Spinal cord (tissue), 9 donors: ENCODE measurements at regions not wholly inside any gene's neighbourhood (a gene's known extent, or its start where the extent isn't known, plus 50 kb on each side); places are given as distances from the start of the nearest gene placed in this dataset.

Experiments used
- DNase-seq, 6 donors: peaks; one replicate each; pipeline versions ENCODE4 v3.0.0 to v3.0.0-alpha.2; 2013 to 2015; ENCODE audit warnings: low spot score in 6 of 6, low read depth in 4 of 6
- H3K27ac ChIP-seq: one replicate; pipeline ENCODE4 v1.5.1; 2013; ENCODE audit warnings: low read depth, low read length, control low read depth
- H3K27me3 ChIP-seq: one replicate; pipeline ENCODE4 v1.6.1; 2013; ENCODE audit warnings: low read length; ENCODE audit not compliant: control insufficient read depth, insufficient read depth
- H3K36me3 ChIP-seq: one replicate; pipeline ENCODE4 v1.6.1; 2013; ENCODE audit warnings: low read length; ENCODE audit not compliant: control insufficient read depth, insufficient read depth
- H3K4me1 ChIP-seq: one replicate; pipeline ENCODE4 v1.6.1; 2013; ENCODE audit warnings: low read length; ENCODE audit not compliant: control insufficient read depth, insufficient read depth
- H3K4me3 ChIP-seq: one replicate; pipeline ENCODE4 v1.5.1; 2013; ENCODE audit warnings: low read depth, low read length, control low read depth
- H3K9me3 ChIP-seq: one replicate; pipeline ENCODE4 v1.6.1; 2013; ENCODE audit warnings: low read length; ENCODE audit not compliant: control insufficient read depth, insufficient read depth
- WGBS: methylation state at CpG from one replicate; pipeline ENCODE4 v1.1.5; 2013; ENCODE audit warnings: missing lambda C conversion rate; ENCODE audit not compliant: insufficient coverage; 5-methylcytosine and 5-hydroxymethylcytosine counted together
- donor health status: healthy.

DNA sequence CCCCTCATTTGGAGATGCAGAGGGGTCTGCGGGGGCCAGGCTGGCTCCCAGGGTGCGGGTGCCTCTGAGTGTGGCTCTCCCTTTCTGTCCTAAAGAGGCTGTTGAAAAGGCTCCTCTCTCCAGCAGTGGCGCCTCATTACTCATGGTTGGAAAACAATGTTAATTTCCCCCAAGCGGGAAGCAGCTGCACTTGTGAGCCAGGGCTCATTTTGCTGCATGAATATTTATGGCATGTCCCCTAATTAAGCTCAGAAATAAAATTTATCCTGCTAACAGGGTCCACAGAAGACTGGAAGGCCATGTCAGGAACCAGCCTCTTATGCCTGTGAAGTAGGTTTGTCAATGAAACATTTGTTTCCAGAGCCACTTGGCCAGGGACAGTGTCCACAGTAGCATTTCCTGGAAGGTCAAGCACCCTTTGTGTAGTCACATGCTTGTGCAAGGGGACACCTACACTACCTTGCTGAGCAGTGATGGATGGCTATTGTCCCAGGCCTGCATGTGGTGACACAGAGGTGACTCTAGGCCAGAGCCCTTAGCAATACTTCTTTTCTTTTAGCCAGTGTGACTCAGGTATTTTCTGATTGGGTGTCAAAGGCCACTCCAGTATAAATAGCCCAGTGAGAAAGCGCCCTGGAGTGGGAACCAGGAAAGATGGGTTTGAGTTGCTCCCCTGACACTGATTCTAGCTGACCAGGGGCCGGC, 259.0 kb downstream of the FOXD2 start:
- no peaks in the 10 kb centered on the region for H3K36me3 ChIP-seq
- DNase-seq = peak in 2 of 6 donors; percentile 70 to 85
- WGBS = 40% methylated on average over 4 of the region's 6 CpGs
- H3K27ac ChIP-seq = no peak overlapping the region
- H3K4me1 ChIP-seq = peaks cover 4% of the 10 kb centered on the region
- H3K4me3 ChIP-seq = no peak overlapping the region
- H3K27me3 ChIP-seq = no peaks in the 10 kb centered on the region
- no peaks in the 10 kb centered on the region for H3K9me3 ChIP-seq

DNA sequence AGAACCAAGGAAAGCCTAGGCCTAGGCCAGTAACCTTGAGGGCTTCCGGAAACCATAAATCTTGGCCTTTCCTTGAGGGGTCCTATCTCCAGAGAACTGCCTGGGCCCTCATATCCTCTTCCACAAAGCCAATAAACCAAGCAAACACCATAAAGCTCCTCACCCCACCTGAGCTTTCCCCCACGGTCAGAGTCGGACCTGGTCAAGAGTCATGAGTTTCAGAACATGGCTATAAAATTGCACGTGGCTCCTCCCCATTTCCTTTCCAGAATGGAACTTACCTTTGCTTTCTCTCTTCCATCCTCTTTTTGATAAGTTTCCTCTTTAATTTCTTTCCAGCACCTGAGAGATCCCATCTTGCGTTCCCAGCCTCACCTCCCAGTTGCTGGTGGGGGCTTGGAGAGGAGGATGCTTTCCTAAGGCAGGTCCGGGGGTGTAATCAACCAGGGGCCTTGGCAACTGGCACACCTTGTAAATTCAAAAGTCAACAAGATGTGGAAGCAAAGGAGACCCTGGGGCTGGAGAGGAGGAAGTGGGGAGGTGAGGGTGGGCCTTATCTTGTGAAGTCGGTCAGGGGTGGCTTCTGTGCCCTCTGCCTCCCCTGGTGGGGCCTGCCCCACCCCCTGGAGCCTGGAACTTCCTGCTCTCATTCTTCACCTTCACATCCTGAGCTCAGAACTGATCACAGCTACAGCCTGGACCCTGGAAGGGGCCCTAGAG, 259.9 kb downstream of the FOXD2 start:
- 97% methylated on average over 6 of the region's 7 CpGs for WGBS
- DNase-seq = no peak
- Histone ChIP-seq H3K27ac (no peak overlapping the region), H3K36me3 (no peaks in the 10 kb centered on the region), H3K27me3 (no peaks in the 10 kb centered on the region), H3K9me3 (no peaks in the 10 kb centered on the region), H3K4me1 (peaks cover 4% of the 10 kb centered on the region), H3K4me3 (no peak overlapping the region)

DNA sequence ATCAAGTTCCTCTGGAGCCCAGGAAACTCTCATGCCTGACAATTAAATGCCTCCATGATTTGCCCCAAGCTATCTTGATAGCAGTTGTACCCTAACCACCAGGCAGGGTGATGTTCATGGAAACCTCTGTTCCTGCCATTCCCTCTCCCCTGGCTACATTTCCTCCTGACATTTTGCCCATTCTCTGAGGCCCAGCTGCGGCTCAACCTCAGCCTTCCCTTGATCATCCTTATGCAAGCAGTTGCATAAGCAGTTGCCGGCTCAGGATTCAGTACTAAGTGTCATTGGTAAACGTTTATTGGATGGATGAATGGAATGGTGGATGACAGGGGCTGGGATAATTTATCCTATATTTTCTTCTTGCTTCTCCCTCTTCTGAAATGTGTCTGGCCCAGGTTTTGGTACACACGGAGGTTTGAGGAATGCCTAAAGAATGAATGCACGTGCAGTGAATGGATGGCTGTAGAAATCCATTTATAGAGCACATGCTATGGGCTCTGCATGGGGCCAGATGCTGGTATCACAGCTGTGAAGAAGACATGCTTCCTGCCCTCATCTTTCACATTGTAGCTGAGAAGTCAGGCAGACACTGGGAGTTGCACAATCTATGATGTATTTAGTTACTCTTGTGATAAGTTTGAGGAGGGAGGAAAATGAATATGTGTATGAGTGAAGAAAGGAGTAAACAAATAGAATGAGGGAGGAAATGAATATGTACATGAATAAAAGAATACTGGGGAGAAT, 261.8 kb downstream of the FOXD2 start:
- no peak overlapping the region for H3K4me3 ChIP-seq
- H3K27ac ChIP-seq = no peak overlapping the region
- H3K36me3 ChIP-seq = no peaks in the 10 kb centered on the region
- WGBS = 50% methylated on average over 1 of the region's 5 CpGs
- H3K4me1 ChIP-seq = peaks cover 4% of the 10 kb centered on the region
- no peaks in the 10 kb centered on the region for H3K27me3 ChIP-seq
- H3K9me3 ChIP-seq = no peaks in the 10 kb centered on the region
- DNase-seq = no peak

DNA sequence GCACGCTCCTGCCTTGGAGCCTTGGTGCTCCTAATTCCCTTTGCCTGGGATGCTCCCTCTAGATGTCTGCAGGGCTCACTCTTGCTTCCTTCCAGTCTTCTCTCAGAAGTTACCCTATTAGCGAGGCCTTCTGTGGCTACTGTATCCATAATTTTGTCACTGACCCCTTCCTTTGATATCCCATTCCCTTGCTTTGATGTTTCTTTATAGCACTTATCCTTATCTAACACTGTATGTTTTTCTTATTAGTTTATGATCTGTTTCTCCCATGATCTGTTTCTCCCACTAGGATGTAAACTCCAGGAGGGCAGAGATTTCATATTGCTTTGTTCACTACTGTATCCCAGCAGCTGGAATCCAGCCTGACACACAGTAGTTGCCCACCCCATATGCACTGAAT, 263.4 kb downstream of the FOXD2 start:
- Histone ChIP-seq H3K4me3 (no peak overlapping the region), H3K27ac (no peak overlapping the region), H3K36me3 (no peaks in the 10 kb centered on the region), H3K27me3 (peaks cover 6% of the 10 kb centered on the region), H3K4me1 (peaks cover 13% of the 10 kb centered on the region), H3K9me3 (no peaks in the 10 kb centered on the region)
- 85% methylated on average over 1 of the region's 2 CpGs for WGBS
- no peak for DNase-seq

DNA sequence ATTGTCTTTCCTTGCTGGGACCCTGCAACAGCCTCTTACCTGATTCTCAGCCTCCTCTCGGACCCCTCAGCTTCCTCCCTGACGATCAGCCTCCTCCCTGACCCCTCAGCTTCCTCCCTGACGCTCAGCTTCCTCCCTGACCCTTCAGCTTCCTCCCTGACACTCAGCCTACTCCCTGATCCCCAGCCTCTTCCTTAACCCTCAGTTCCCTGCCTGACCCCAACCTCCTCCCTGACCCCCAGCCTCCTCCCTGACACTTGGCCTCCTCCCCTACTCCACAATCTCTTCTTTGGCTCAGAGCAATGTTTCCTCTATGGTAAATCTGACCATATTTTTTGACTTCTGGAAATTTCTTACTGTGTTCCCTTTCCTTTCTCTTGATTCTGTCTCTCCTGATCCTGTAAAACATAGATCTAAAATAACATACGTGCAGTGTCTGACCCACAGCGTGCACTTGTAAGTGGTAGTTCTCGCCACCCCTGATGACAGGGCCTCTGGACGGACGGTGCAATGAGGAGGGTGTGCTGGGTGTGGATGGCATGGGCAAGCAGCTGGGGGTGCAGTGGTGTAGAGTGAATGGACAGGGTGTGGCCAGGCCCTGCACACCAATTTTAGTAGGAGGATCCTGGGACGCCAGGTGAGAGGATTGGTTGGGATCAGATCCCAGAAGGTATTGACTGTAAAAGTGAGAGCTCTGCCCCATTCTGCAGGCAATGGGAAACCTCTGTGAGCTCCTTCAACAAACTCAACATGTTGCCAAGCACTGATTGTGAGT, 264.1 kb downstream of the FOXD2 start:
- no peak for DNase-seq
- Histone ChIP-seq H3K27me3 (peaks cover 6% of the 10 kb centered on the region), H3K9me3 (no peaks in the 10 kb centered on the region), H3K27ac (no peak overlapping the region), H3K4me1 (peaks cover 8% of the 10 kb centered on the region), H3K36me3 (no peaks in the 10 kb centered on the region), H3K4me3 (no peak overlapping the region)
- 90% methylated on average over 9 of the region's 9 CpGs for WGBS

DNA sequence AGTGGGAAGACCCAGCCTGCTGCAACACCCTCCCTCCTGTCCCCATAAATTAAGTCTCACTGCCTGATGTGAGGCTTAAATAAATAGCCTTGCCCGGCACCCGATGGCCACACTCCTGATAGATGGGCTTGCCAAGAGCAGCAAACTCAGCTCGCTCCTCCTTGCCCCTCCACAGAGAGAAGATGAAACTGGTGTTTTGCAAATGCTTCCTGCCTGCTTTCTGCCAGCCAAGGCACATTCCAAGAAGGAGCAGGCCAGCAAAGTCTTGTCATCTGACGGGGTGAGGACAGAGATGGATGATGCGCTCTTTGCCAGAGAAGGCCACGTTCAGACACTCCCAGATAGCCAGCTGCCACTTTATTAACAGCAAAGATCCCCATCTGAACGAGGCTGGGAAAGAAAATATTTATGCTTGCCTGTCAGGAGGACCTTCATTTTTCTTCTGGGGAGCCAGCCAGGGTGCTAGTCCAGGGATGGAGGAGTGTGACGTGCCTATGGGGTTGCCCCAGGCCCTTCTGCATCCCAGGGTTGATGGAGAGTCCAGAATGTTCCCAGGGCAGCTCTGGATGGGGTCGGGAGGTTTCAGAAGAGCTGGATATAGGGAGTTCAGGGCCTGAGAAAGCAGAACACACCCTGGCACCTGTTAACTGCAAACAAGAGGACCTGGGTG, 265.4 kb downstream of the FOXD2 start:
- 44% methylated on average over 6 of the region's 9 CpGs for WGBS
- Histone ChIP-seq H3K27ac (peak overlapping the region; percentile 10), H3K4me3 (no peak overlapping the region), H3K36me3 (no peaks in the 10 kb centered on the region), H3K4me1 (peaks cover 14% of the 10 kb centered on the region), H3K27me3 (peaks cover 17% of the 10 kb centered on the region), H3K9me3 (no peaks in the 10 kb centered on the region)
- DNase-seq = peak in 2 of 6 donors; percentile 42 to 55

DNA sequence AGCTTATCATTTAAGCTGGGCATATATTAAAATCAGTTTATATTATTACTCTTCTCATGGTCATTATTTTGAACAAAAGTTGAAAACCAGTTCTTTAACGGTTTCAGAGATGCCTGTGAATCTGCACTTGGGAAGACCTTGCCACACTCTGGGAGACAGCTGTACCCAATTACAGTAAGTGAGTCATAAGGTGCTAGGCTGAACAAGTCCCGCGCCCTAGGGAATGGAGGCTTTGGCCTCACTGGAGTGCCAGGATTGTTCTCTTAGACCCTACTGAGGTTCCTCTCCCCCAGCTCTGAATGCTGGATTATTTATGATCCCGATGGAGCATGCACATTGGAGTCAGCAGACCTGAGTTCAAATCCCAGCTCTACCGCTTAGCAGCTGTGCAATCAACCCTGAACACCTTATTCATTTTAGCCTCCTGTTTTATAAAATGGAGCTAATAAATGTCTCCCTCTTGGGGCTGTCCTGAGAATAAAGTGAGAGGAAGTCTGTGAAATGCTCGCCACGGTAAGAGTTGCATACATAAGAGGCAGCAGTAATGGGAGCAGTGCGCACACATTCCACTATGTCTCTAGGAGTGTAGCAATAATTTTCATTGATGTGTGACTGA, 266.2 kb downstream of the FOXD2 start:
- H3K36me3 ChIP-seq = no peaks in the 10 kb centered on the region
- no peak overlapping the region for H3K4me3 ChIP-seq
- 68% methylated on average over 6 of the region's 8 CpGs for WGBS
- DNase-seq = peak in 1 of 6 donors; percentile 44
- no peak overlapping the region for H3K27ac ChIP-seq
- peaks cover 25% of the 10 kb centered on the region for H3K27me3 ChIP-seq
- H3K9me3 ChIP-seq = no peaks in the 10 kb centered on the region
- peaks cover 22% of the 10 kb centered on the region for H3K4me1 ChIP-seq

DNA sequence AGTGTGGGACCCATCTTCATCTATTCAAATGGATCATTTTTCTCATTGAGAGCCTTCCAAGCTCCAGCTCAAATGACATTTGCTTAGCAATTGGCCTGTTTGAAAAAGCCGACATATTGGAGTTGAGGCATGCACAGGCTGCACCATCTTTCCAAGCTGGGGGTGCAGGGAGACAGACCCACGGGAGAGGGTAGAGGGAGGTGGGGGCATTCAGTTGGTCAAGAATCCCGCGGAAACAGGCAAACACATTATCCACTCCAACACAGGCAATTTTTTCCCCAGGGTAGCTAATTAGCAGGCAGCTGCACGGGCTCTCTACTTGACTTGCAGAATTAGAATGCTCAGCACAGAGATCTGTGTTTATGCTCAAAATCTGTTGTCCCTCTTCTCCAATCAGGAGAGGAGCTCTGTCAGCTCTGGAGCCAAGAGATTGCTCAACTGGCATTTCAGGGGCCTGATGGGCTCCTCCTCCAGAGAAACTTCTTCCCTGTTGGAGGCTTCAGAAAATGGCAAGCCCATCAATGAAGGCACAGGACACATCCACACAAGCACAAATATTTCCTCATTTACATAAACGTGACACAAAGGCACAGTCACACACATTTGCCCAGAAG, 267.8 kb downstream of the FOXD2 start:
- H3K4me3 ChIP-seq = no peak overlapping the region
- peak in 2 of 6 donors; percentile 65 to 68 for DNase-seq
- no peaks in the 10 kb centered on the region for H3K36me3 ChIP-seq
- peaks cover 40% of the 10 kb centered on the region for H3K27me3 ChIP-seq
- peaks cover 37% of the 10 kb centered on the region for H3K4me1 ChIP-seq
- H3K27ac ChIP-seq = no peak overlapping the region
- no peaks in the 10 kb centered on the region for H3K9me3 ChIP-seq
- WGBS = 46% methylated on average over 3 of the region's 6 CpGs
